GM12878 (cell line): ENCODE measurements at regions not wholly inside any gene's neighbourhood (a gene's known extent, or its start where the extent isn't known, plus 50 kb on each side); places are given as distances from the start of the nearest gene placed in this dataset.

Source experiments
- CEBPZ ChIP-seq: fragments of 150-350 bp; IDR thresholded peaks from 2 replicates; pipeline ENCODE4 v1.6.1; 2016; ENCODE audit warnings: low read depth, low read length
- CHD1 ChIP-seq: IDR thresholded peaks from 2 replicates; pipeline ENCODE4 v1.6.1; 2012; ENCODE audit warnings: low read depth, low read length, improper control_type of control experiment
- DPF2 ChIP-seq: fragments of 450-650 bp; IDR thresholded peaks from 2 replicates; pipeline ENCODE4 v1.6.1; 2017; ENCODE audit warnings: mild to moderate bottlenecking
- ESRRA ChIP-seq: IDR thresholded peaks from 2 replicates; pipeline ENCODE4 v1.6.1; 2012; ENCODE audit warnings: mild to moderate bottlenecking, low read length, improper control_type of control experiment
- GATAD2B ChIP-seq: fragments of 450-650 bp; conservative IDR thresholded peaks from 2 replicates; pipeline ENCODE4 v1.6.1; 2017; ENCODE audit warnings: low read depth, mild to moderate bottlenecking, moderate library complexity
- JUNB ChIP-seq: IDR thresholded peaks from 2 replicates; pipeline ENCODE4 v1.6.1; 2016; ENCODE audit warnings: antibody characterized with exemption, mild to moderate bottlenecking
- MYC ChIP-seq: IDR thresholded peaks from 2 replicates; pipeline ENCODE4 v1.6.1; 2011; ENCODE audit warnings: mild to moderate bottlenecking, low read length, moderate library complexity, inconsistent platforms; ENCODE audit not compliant: insufficient read depth, insufficient replicate concordance, insufficient read length, severe bottlenecking
- NKRF ChIP-seq: fragments of 450-650 bp; conservative IDR thresholded peaks from 2 replicates; pipeline ENCODE4 v1.6.1; 2017; ENCODE audit warnings: mild to moderate bottlenecking, moderate library complexity
- POLR2A ChIP-seq: IDR thresholded peaks from 2 replicates; pipeline ENCODE4 v1.6.1; 2011; ENCODE audit warnings: low read depth, mild to moderate bottlenecking, low read length
- RELA ChIP-seq: fragments of 450-650 bp; IDR thresholded peaks from 2 replicates; pipeline ENCODE4 v1.8.0; 2014; ENCODE audit warnings: borderline replicate concordance; ENCODE audit not compliant: partially characterized antibody
- TCF7 ChIP-seq: IDR thresholded peaks from 2 replicates; pipeline ENCODE4 v1.6.1; 2014; ENCODE audit warnings: antibody characterized with exemption, borderline replicate concordance
- ZNF217 ChIP-seq: fragments of 450-650 bp; IDR thresholded peaks from 2 replicates; pipeline ENCODE4 v1.6.1; 2017; ENCODE audit warnings: antibody characterized with exemption, mild to moderate bottlenecking
- TF ChIP-seq, protein P1 (sequence below): fragments of 450-650 bp; formaldehyde crosslinking; IDR thresholded peaks from 2 replicates; pipeline ENCODE4 v1.4.0; 2020; ENCODE audit warnings: mild to moderate bottlenecking, moderate library complexity
- TF ChIP-seq, protein P2 (sequence below): fragments of 450-650 bp; IDR thresholded peaks from 2 replicates; pipeline ENCODE4 v1.6.1; 2017; ENCODE audit warnings: mild to moderate bottlenecking, moderate library complexity
- TF ChIP-seq, protein P3 (sequence below): fragments of 450-650 bp; IDR thresholded peaks from 2 replicates; pipeline ENCODE4 v1.6.1; 2017; ENCODE audit warnings: low read depth, mild to moderate bottlenecking, moderate library complexity

GRCh38 chr3:18556503-18557135, 131.5 kb upstream of the SATB1 start (continued):
- TF ChIP-seq RELA (no peak), NKRF (no peak), POLR2A (no peak), GATAD2B (no peak), TCF7 (no peak), JUNB (peak; percentile 22; the same call in 1 of the 2 replicates), DPF2 (peak; percentile 27; the same call in 1 of the 2 replicates), CEBPZ (no peak), ZNF217 (no peak), ESRRA (no peak), CHD1 (no peak), MYC (no peak)
- TF ChIP-seq, protein P1, sequence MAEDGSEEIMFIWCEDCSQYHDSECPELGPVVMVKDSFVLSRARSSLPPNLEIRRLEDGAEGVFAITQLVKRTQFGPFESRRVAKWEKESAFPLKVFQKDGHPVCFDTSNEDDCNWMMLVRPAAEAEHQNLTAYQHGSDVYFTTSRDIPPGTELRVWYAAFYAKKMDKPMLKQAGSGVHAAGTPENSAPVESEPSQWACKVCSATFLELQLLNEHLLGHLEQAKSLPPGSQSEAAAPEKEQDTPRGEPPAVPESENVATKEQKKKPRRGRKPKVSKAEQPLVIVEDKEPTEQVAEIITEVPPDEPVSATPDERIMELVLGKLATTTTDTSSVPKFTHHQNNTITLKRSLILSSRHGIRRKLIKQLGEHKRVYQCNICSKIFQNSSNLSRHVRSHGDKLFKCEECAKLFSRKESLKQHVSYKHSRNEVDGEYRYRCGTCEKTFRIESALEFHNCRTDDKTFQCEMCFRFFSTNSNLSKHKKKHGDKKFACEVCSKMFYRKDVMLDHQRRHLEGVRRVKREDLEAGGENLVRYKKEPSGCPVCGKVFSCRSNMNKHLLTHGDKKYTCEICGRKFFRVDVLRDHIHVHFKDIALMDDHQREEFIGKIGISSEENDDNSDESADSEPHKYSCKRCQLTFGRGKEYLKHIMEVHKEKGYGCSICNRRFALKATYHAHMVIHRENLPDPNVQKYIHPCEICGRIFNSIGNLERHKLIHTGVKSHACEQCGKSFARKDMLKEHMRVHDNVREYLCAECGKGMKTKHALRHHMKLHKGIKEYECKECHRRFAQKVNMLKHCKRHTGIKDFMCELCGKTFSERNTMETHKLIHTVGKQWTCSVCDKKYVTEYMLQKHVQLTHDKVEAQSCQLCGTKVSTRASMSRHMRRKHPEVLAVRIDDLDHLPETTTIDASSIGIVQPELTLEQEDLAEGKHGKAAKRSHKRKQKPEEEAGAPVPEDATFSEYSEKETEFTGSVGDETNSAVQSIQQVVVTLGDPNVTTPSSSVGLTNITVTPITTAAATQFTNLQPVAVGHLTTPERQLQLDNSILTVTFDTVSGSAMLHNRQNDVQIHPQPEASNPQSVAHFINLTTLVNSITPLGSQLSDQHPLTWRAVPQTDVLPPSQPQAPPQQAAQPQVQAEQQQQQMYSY (CRISPR knock-in tag), result no peak
- TF ChIP-seq, protein P2, sequence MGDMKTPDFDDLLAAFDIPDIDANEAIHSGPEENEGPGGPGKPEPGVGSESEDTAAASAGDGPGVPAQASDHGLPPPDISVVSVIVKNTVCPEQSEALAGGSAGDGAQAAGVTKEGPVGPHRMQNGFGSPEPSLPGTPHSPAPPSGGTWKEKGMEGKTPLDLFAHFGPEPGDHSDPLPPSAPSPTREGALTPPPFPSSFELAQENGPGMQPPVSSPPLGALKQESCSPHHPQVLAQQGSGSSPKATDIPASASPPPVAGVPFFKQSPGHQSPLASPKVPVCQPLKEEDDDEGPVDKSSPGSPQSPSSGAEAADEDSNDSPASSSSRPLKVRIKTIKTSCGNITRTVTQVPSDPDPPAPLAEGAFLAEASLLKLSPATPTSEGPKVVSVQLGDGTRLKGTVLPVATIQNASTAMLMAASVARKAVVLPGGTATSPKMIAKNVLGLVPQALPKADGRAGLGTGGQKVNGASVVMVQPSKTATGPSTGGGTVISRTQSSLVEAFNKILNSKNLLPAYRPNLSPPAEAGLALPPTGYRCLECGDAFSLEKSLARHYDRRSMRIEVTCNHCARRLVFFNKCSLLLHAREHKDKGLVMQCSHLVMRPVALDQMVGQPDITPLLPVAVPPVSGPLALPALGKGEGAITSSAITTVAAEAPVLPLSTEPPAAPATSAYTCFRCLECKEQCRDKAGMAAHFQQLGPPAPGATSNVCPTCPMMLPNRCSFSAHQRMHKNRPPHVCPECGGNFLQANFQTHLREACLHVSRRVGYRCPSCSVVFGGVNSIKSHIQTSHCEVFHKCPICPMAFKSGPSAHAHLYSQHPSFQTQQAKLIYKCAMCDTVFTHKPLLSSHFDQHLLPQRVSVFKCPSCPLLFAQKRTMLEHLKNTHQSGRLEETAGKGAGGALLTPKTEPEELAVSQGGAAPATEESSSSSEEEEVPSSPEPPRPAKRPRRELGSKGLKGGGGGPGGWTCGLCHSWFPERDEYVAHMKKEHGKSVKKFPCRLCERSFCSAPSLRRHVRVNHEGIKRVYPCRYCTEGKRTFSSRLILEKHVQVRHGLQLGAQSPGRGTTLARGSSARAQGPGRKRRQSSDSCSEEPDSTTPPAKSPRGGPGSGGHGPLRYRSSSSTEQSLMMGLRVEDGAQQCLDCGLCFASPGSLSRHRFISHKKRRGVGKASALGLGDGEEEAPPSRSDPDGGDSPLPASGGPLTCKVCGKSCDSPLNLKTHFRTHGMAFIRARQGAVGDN, result no peak
- TF ChIP-seq, protein P3, sequence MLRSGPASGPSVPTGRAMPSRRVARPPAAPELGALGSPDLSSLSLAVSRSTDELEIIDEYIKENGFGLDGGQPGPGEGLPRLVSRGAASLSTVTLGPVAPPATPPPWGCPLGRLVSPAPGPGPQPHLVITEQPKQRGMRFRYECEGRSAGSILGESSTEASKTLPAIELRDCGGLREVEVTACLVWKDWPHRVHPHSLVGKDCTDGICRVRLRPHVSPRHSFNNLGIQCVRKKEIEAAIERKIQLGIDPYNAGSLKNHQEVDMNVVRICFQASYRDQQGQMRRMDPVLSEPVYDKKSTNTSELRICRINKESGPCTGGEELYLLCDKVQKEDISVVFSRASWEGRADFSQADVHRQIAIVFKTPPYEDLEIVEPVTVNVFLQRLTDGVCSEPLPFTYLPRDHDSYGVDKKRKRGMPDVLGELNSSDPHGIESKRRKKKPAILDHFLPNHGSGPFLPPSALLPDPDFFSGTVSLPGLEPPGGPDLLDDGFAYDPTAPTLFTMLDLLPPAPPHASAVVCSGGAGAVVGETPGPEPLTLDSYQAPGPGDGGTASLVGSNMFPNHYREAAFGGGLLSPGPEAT, result no peak
